Endodermal cell (in vitro differentiated cells): ENCODE measurements at regions not wholly inside any gene's neighbourhood (a gene's known extent, or its start where the extent isn't known, plus 50 kb on each side); places are given as distances from the start of the nearest gene placed in this dataset.

Experiments
- DNase-seq: peaks from one replicate; pipeline ENCODE4 v3.0.0-alpha.2; 2017
- H3K27ac ChIP-seq: 2 replicates; pipeline ENCODE4 v1.5.1; 2013; ENCODE audit warnings: mild to moderate bottlenecking, low read depth, low read length, moderate library complexity
- H3K27me3 ChIP-seq: 2 replicates; pipeline ENCODE4 v1.6.1; 2013; ENCODE audit warnings: mild to moderate bottlenecking, low read length, moderate library complexity; ENCODE audit not compliant: insufficient read depth, control insufficient read depth, poor library complexity, severe bottlenecking
- H3K36me3 ChIP-seq: 2 replicates; pipeline ENCODE4 v1.7.0; 2013; ENCODE audit warnings: mild to moderate bottlenecking, low read length, moderate library complexity; ENCODE audit not compliant: control insufficient read depth, insufficient read depth
- H3K4me1 ChIP-seq: one replicate; pipeline ENCODE4 v1.7.0; 2013; ENCODE audit warnings: low read length; ENCODE audit not compliant: control insufficient read depth, insufficient read depth
- H3K4me3 ChIP-seq: 2 replicates; pipeline ENCODE4 v1.5.1; 2013; ENCODE audit warnings: mild to moderate bottlenecking, low read length, moderate library complexity
- H3K9ac ChIP-seq: 2 replicates; pipeline ENCODE4 v1.6.1; 2013; ENCODE audit warnings: mild to moderate bottlenecking, low read length, moderate library complexity; ENCODE audit not compliant: poor library complexity, severe bottlenecking; ENCODE audit errors: extremely low read depth
- H3K9me3 ChIP-seq: 2 replicates; pipeline ENCODE4 v1.6.1; 2013; ENCODE audit warnings: mild to moderate bottlenecking, low read length, moderate library complexity; ENCODE audit not compliant: control insufficient read depth
- H3K27ac Mint-ChIP-seq: 2 replicates; pipeline ENCODE4 v1.8.0; 2020; ENCODE audit warnings: mixed read lengths
- H3K27me3 Mint-ChIP-seq: 2 replicates; pipeline ENCODE4 v1.8.0; 2021; ENCODE audit warnings: mild to moderate bottlenecking, mixed read lengths; ENCODE audit not compliant: insufficient read depth
- H3K36me3 Mint-ChIP-seq: 2 replicates; pipeline ENCODE4 v1.8.0; 2020; ENCODE audit warnings: low read depth, mixed read lengths
- H3K4me1 Mint-ChIP-seq: 2 replicates; pipeline ENCODE4 v1.8.0; 2020; ENCODE audit warnings: mixed read lengths
- H3K4me3 Mint-ChIP-seq: 2 replicates; pipeline ENCODE4 v1.8.0; 2020; ENCODE audit warnings: mild to moderate bottlenecking, moderate library complexity, mixed read lengths
- H3K9me3 Mint-ChIP-seq: 2 replicates; pipeline ENCODE4 v1.8.0; 2020; ENCODE audit warnings: mild to moderate bottlenecking, mixed read lengths
- WGBS, 2 experiments: methylation state at CpG; one replicate each; pipeline versions ENCODE4 v1.1.5 to v1.1.7; 2013; ENCODE audit warnings: missing lambda C conversion rate in 2 of 2, mixed read lengths in 1 of 2; ENCODE audit not compliant: insufficient coverage in 1 of 2, insufficient read length in 1 of 2; 5-methylcytosine and 5-hydroxymethylcytosine counted together
- TF ChIP-seq, protein P1 (sequence below): fragments of 200-600 bp; sonication (generic); conservative IDR thresholded peaks from 2 replicates; pipeline ENCODE4 v1.5.0; 2021; ENCODE audit warnings: antibody characterized with exemption, mild to moderate bottlenecking

DNA sequence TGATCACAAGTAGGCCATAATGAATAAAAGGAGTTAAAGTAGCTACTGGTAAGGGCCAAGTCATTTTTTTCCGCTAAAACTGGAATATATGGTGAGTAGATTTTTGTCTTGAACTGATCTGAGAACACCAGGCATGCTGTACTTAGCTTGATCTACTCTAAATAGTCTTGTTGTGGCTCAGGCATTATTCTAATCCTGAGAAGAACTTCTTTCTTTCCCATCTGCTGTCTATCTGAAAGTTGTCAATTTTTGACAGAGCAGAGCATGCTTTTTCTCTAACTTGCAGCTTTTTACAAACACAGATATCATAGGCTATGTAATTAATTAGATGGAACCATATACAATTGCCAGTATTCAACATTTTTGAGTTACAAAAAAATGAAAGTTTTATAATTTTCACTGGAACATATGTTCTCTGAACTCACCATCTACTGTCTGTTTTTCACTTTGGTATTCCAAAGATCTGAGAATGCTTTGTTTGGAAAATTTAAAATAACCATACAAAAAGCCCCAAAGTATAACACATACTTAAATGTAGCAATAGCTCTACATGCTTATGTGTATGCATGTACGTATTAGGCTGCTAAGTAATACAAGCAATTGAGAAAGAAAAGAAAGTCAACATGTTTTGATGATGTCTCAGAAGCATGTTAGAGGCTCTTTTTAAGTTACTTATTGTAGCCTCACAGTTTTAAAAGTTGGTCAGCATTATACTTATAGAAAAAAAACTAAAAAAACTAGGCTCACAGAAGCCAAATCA is 542.7 kb upstream of the LUZP2 start:
- Mint-ChIP-seq H3K9me3 (no peaks in the 10 kb centered on the region), H3K36me3 (no peaks in the 10 kb centered on the region), H3K27ac (no peak overlapping the region), H3K27me3 (no peaks in the 10 kb centered on the region), H3K4me1 (peaks cover 3% of the 10 kb centered on the region), H3K4me3 (no peak overlapping the region)
- H3K36me3 ChIP-seq: no peaks in the 10 kb centered on the region
- H3K9me3 ChIP-seq: no peaks in the 10 kb centered on the region
- H3K4me3 ChIP-seq: no peak overlapping the region
- H3K27ac ChIP-seq: no peak overlapping the region
- H3K9ac ChIP-seq: no peak overlapping the region
- no peak for DNase-seq
- WGBS, 2 experiments: 90 to 92% methylated on average over 2 of the region's 2 CpGs
- no peaks in the 10 kb centered on the region for H3K27me3 ChIP-seq
- no peaks in the 10 kb centered on the region for H3K4me1 ChIP-seq
- TF ChIP-seq, protein P1, sequence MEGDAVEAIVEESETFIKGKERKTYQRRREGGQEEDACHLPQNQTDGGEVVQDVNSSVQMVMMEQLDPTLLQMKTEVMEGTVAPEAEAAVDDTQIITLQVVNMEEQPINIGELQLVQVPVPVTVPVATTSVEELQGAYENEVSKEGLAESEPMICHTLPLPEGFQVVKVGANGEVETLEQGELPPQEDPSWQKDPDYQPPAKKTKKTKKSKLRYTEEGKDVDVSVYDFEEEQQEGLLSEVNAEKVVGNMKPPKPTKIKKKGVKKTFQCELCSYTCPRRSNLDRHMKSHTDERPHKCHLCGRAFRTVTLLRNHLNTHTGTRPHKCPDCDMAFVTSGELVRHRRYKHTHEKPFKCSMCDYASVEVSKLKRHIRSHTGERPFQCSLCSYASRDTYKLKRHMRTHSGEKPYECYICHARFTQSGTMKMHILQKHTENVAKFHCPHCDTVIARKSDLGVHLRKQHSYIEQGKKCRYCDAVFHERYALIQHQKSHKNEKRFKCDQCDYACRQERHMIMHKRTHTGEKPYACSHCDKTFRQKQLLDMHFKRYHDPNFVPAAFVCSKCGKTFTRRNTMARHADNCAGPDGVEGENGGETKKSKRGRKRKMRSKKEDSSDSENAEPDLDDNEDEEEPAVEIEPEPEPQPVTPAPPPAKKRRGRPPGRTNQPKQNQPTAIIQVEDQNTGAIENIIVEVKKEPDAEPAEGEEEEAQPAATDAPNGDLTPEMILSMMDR: no peak

DNA sequence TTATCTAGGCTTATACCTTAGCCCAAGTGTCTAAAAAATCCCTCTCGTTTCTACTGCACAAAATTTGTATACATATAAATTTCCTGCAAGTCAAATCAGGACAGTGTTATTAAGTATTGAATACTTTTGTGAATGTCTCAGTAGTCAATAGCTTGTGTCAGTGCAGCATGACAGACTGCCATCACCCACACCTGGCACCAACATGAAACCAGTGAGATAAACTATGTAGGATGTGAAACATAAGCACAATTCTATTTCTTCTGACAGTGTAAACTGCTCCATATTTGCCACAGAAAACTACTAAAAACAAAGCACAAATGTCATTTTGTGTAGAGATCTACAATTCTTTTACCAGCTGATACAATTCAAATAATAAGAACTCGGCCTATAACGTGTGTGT is 542.1 kb upstream of the LUZP2 start:
- WGBS, 2 experiments: 88 to 90% methylated on average over 1 to 3 of the region's 3 CpGs
- H3K9me3 Mint-ChIP-seq: no peaks in the 10 kb centered on the region

DNA sequence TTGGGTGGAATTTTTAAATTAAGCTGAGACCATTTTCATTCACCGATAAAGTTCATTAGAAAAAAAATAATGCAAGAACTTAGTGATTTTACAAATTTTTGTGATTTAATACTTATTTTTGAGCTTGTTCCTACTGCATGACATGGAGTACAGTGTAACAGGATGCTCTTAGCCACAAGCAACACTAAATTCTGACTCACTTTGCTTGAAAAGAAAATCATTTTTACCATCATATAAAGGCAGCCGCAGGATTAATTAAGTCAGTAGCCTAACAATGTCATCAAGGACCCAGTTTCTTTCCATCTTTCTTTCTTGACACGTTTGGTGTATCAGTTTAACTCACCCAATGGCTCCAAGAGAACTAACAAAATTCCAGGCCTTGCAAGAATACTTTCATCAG is 540.3 kb upstream of the LUZP2 start:
- TF ChIP-seq, protein P1: no peak
- WGBS, 2 experiments: 88 to 92% methylated on average over 2 to 3 of the region's 3 CpGs
- H3K4me1 ChIP-seq: no peaks in the 10 kb centered on the region
- H3K4me3 Mint-ChIP-seq: no peak overlapping the region
- H3K36me3 ChIP-seq: no peaks in the 10 kb centered on the region
- H3K36me3 Mint-ChIP-seq: no peaks in the 10 kb centered on the region
- no peaks in the 10 kb centered on the region for H3K9me3 ChIP-seq
- no peaks in the 10 kb centered on the region for H3K9me3 Mint-ChIP-seq
- DNase-seq: no peak
- H3K4me3 ChIP-seq: no peak overlapping the region
- H3K9ac ChIP-seq: no peak overlapping the region
- no peak overlapping the region for H3K27ac ChIP-seq
- H3K27me3 ChIP-seq: no peaks in the 10 kb centered on the region
- H3K4me1 Mint-ChIP-seq: peaks cover 3% of the 10 kb centered on the region
- no peaks in the 10 kb centered on the region for H3K27me3 Mint-ChIP-seq
- H3K27ac Mint-ChIP-seq: no peak overlapping the region

More for the DNA sequence above, 542.1 kb upstream of the LUZP2 start:
- Mint-ChIP-seq H3K36me3 (no peaks in the 10 kb centered on the region), H3K27me3 (no peaks in the 10 kb centered on the region), H3K27ac (no peak overlapping the region), H3K4me1 (peaks cover 3% of the 10 kb centered on the region), H3K4me3 (no peak overlapping the region)
- no peak overlapping the region for H3K9ac ChIP-seq
- no peaks in the 10 kb centered on the region for H3K27me3 ChIP-seq
- H3K36me3 ChIP-seq: no peaks in the 10 kb centered on the region
- H3K4me3 ChIP-seq: no peak overlapping the region
- H3K9me3 ChIP-seq: no peaks in the 10 kb centered on the region
- no peak for DNase-seq
- H3K4me1 ChIP-seq: no peaks in the 10 kb centered on the region
- TF ChIP-seq, protein P1: no peak
- no peak overlapping the region for H3K27ac ChIP-seq
